ENCODE measurements at regions not wholly inside any gene's neighbourhood (a gene's known extent, or its start where the extent isn't known, plus 50 kb on each side); places are given as distances from the start of the nearest gene placed in this dataset.

- DNase-seq: no peak
- TF ChIP-seq CTCF (IDR thresholded peaks at IDR 0.05): no peak
- Histone ChIP-seq H3K27me3 (ENCODE audit: insufficient read depth in 3 of 3, low read length in 2 of 3) (no peaks in the 10 kb centered on the region), H3K36me3 (ENCODE audit: insufficient read depth in 1 of 2, low read depth in 1 of 2) (no peaks in the 10 kb centered on the region), H3K4me1 (no peaks in the 10 kb centered on the region), H3K27ac (no peak overlapping the region), H3K9me3 (no peaks in the 10 kb centered on the region), H3K4me3 (no peak overlapping the region)
- 43 to 70% (median 47%) methylated on average over 1 of the region's 1 CpG for WGBS, 3 donors
- intact Hi-C loops (cut with DNase I): no loop called here
- ATAC-seq: no peak
Measured at GRCh38 chr4:165737309-165737972, 135.6 kb upstream of the TLL1 start.

GRCh38 chr4:165738571-165738970 is 134.5 kb upstream of the TLL1 start:
- H3K36me3 ChIP-seq (ENCODE audit: insufficient read depth in 1 of 2, low read depth in 1 of 2): no peaks in the 10 kb centered on the region
- H3K9me3 ChIP-seq: no peaks in the 10 kb centered on the region
- intact Hi-C loops (cut with DNase I): no loop called here
- 73 to 93% (median 89%) methylated on average over 1 of the region's 1 CpG for WGBS, 3 donors
- no peaks in the 10 kb centered on the region for H3K4me1 ChIP-seq
- no peak overlapping the region for H3K27ac ChIP-seq
- H3K27me3 ChIP-seq (ENCODE audit: insufficient read depth in 3 of 3, low read length in 2 of 3): no peaks in the 10 kb centered on the region
- ATAC-seq: no peak
- TF ChIP-seq CTCF (IDR thresholded peaks at IDR 0.05): no peak
- no peak overlapping the region for H3K4me3 ChIP-seq
- DNase-seq: no peak

- Histone ChIP-seq H3K36me3 (ENCODE audit: insufficient read depth in 1 of 2, low read depth in 1 of 2) (no peaks in the 10 kb centered on the region), H3K4me3 (no peak overlapping the region), H3K27ac (no peak overlapping the region), H3K4me1 (no peaks in the 10 kb centered on the region), H3K9me3 (no peaks in the 10 kb centered on the region), H3K27me3 (ENCODE audit: insufficient read depth in 3 of 3, low read length in 2 of 3) (no peaks in the 10 kb centered on the region)
- intact Hi-C loops (cut with DNase I): no loop called here
- TF ChIP-seq CTCF (IDR thresholded peaks at IDR 0.05): no peak
- WGBS, 3 donors: 26 to 39% (median 26%) methylated on average over 6 of the region's 6 CpGs
- ATAC-seq (no peak), DNase-seq (no peak)
Measured at GRCh38 chr4:165740911-165741310, 132.1 kb upstream of the TLL1 start.

- no peak for ATAC-seq
- WGBS, 3 donors: 89 to 96% (median 92%) methylated on average over 3 of the region's 3 CpGs
- intact Hi-C loops (cut with DNase I): no loop called here
Measured at GRCh38 chr4:165743422-165743821, 129.6 kb upstream of the TLL1 start.

More at GRCh38 chr4:165743422-165743821, 129.6 kb upstream of the TLL1 start:
- Histone ChIP-seq H3K4me3 (no peak overlapping the region), H3K27ac (no peak overlapping the region), H3K27me3 (ENCODE audit: insufficient read depth in 3 of 3, low read length in 2 of 3) (no peaks in the 10 kb centered on the region), H3K36me3 (ENCODE audit: insufficient read depth in 1 of 2, low read depth in 1 of 2) (no peaks in the 10 kb centered on the region), H3K4me1 (no peaks in the 10 kb centered on the region), H3K9me3 (no peaks in the 10 kb centered on the region)
- DNase-seq: no peak
- no peak for TF ChIP-seq CTCF (IDR thresholded peaks at IDR 0.05)

Data from psoas muscle (tissue), 7 donors.